Neuronal stem cell (in vitro differentiated cells): ENCODE measurements at regions not wholly inside any gene's neighbourhood (a gene's known extent, or its start where the extent isn't known, plus 50 kb on each side); places are given as distances from the start of the nearest gene placed in this dataset.
A peak's percentile ranks its signal among the peaks of the same experiment; 100 is the strongest.

Experiments used
- DNase-seq: peaks from one replicate; pipeline ENCODE4 v3.0.0-alpha.2; 2013; ENCODE audit warnings: low spot score
- H2AFZ ChIP-seq: one replicate; pipeline ENCODE4 v1.6.1; 2013; ENCODE audit warnings: mild to moderate bottlenecking, low read length, inconsistent platforms
- H2AK5ac ChIP-seq: 2 replicates; pipeline ENCODE4 v1.6.1; 2013; ENCODE audit warnings: low read depth, mild to moderate bottlenecking, inconsistent platforms, low read length, moderate library complexity, mixed read lengths
- H2BK120ac ChIP-seq: 2 replicates; pipeline ENCODE4 v1.6.1; 2013; ENCODE audit warnings: low read depth, mild to moderate bottlenecking, inconsistent platforms, low read length, moderate library complexity, mixed read lengths
- H2BK12ac ChIP-seq: one replicate; pipeline ENCODE4 v1.6.1; 2013; ENCODE audit warnings: low read length, inconsistent platforms
- H2BK15ac ChIP-seq: 2 replicates; pipeline ENCODE4 v1.6.1; 2013; ENCODE audit warnings: mild to moderate bottlenecking, low read length, inconsistent platforms, mixed read lengths
- H2BK5ac ChIP-seq: one replicate; pipeline ENCODE4 v1.6.1; 2013; ENCODE audit warnings: inconsistent platforms, mild to moderate bottlenecking, low read length, moderate library complexity
- H3K14ac ChIP-seq: one replicate; pipeline ENCODE4 v1.6.1; 2013; ENCODE audit warnings: low read length, inconsistent platforms
- H3K18ac ChIP-seq: 2 replicates; pipeline ENCODE4 v1.6.1; 2013; ENCODE audit warnings: low read length, inconsistent platforms
- H3K23ac ChIP-seq: 2 replicates; pipeline ENCODE4 v1.6.1; 2013; ENCODE audit warnings: low read depth, mild to moderate bottlenecking, mixed read lengths, low read length, inconsistent platforms; ENCODE audit not compliant: poor library complexity
- H3K27ac ChIP-seq: replicated peaks from 3 replicates; pipeline ENCODE4 v1.5.1; 2013; ENCODE audit warnings: low read length, inconsistent platforms
- H3K27me3 ChIP-seq, 3 experiments: 2 replicates each; pipeline ENCODE4 v1.6.1; 2013; ENCODE audit warnings: low read length in 3 of 3, mild to moderate bottlenecking in 2 of 3, inconsistent platforms in 1 of 3, low read depth in 1 of 3, mixed read lengths in 1 of 3, moderate library complexity in 1 of 3; ENCODE audit not compliant: control insufficient read depth in 3 of 3, insufficient read depth in 3 of 3
- H3K36me3 ChIP-seq, 2 donors: replicated peaks in 1 of 2; 2 replicates each; pipeline ENCODE4 v1.6.1; 2013; ENCODE audit warnings: low read length in 2 of 2; ENCODE audit not compliant: control insufficient read depth in 2 of 2, insufficient read depth in 2 of 2
- H3K4ac ChIP-seq: 2 replicates; pipeline ENCODE4 v1.6.1; 2013; ENCODE audit warnings: inconsistent platforms, mild to moderate bottlenecking, low read length, moderate library complexity
- H3K4me1 ChIP-seq, 2 donors: 1 replicate in 1 of 2; 2 replicates in 1 of 2; pipeline ENCODE4 v1.6.1; 2013; ENCODE audit warnings: low read length in 2 of 2, low read depth in 1 of 2; ENCODE audit not compliant: control insufficient read depth in 2 of 2, insufficient read depth in 1 of 2
- H3K4me2 ChIP-seq: one replicate; pipeline ENCODE4 v1.6.1; 2013; ENCODE audit warnings: mild to moderate bottlenecking, low read length, inconsistent platforms; ENCODE audit not compliant: insufficient read depth, poor library complexity, severe bottlenecking
- H3K4me3 ChIP-seq, 2 donors: 2 replicates each; pipeline ENCODE4 v1.5.1; 2013; ENCODE audit warnings: low read length in 2 of 2, mild to moderate bottlenecking in 2 of 2, inconsistent platforms in 1 of 2, moderate library complexity in 1 of 2
- H3K79me1 ChIP-seq: one replicate; pipeline ENCODE4 v1.6.1; 2013; ENCODE audit warnings: low read depth, mild to moderate bottlenecking, inconsistent platforms, low read length, moderate library complexity
- H3K9ac ChIP-seq: one replicate; pipeline ENCODE4 v1.6.1; 2013; ENCODE audit warnings: mild to moderate bottlenecking, low read depth, low read length, inconsistent platforms; ENCODE audit not compliant: poor library complexity
- H3K9me3 ChIP-seq, 2 donors: replicated peaks in 1 of 2; 2 replicates each; pipeline versions ENCODE3 to v1.6.1; 2013; ENCODE audit warnings: low read length in 2 of 2, mild to moderate bottlenecking in 2 of 2, inconsistent platforms in 1 of 2, low read depth in 1 of 2, mixed read lengths in 1 of 2, moderate library complexity in 1 of 2; ENCODE audit not compliant: control insufficient read depth in 2 of 2, insufficient read depth in 1 of 2
- H4K8ac ChIP-seq: one replicate; pipeline ENCODE4 v1.6.1; 2013; ENCODE audit warnings: low read depth, mild to moderate bottlenecking, inconsistent platforms, low read length, moderate library complexity
- H4K91ac ChIP-seq: one replicate; pipeline ENCODE4 v1.6.1; 2013; ENCODE audit warnings: low read length, low read depth, mild to moderate bottlenecking, inconsistent platforms; ENCODE audit not compliant: poor library complexity
- WGBS, 2 donors: extraction: QIAGEN DNeasy Blood & Tissue Kit; methylation state at CpG; one replicate each; pipeline ENCODE4 v1.1.7; 2013; ENCODE audit warnings: missing lambda C conversion rate in 2 of 2, mixed read lengths in 1 of 2; ENCODE audit not compliant: insufficient read length in 2 of 2, insufficient replicate concordance in 1 of 2; ENCODE audit errors: extremely low coverage in 2 of 2; 5-methylcytosine and 5-hydroxymethylcytosine counted together

- no peak overlapping the region for H3K9ac ChIP-seq
- no peak overlapping the region for H3K18ac ChIP-seq
- no peak overlapping the region for H3K4me3 ChIP-seq
- H3K4me1 ChIP-seq, result no peaks in the 10 kb centered on the region
- no peak overlapping the region for H3K4ac ChIP-seq
- no peak overlapping the region for H2BK120ac ChIP-seq
- no peak overlapping the region for H4K91ac ChIP-seq
- H2BK15ac ChIP-seq, result no peak overlapping the region
- H2BK12ac ChIP-seq, result no peak overlapping the region
- no peak for DNase-seq
- no peak overlapping the region for H3K27ac ChIP-seq
- H3K36me3 ChIP-seq, result no peaks in the 10 kb centered on the region
- peaks cover 0 to 5% of the 10 kb centered on the region in 2 donors for H3K9me3 ChIP-seq
- H4K8ac ChIP-seq, result no peak overlapping the region
- H3K79me1 ChIP-seq, result no peaks in the 10 kb centered on the region
- no peak overlapping the region for H3K23ac ChIP-seq
- no CpG with 5 or more reads among the region's 4 CpGs for WGBS, 2 donors
- no peak overlapping the region for H2BK5ac ChIP-seq
- H3K27me3 ChIP-seq, result no peaks in the 10 kb centered on the region
- H3K4me2 ChIP-seq, result no peak overlapping the region
- no peak overlapping the region for H2AK5ac ChIP-seq
- H3K14ac ChIP-seq, result no peak overlapping the region
- no peak overlapping the region for H2AFZ ChIP-seq
Measured at GRCh38 chr21:36640174-36640720, 58.7 kb upstream of the SIM2 start.

GRCh38 chr21:36640721-36641244 is 58.1 kb upstream of the SIM2 start:
- WGBS, 2 donors, result no CpG with 5 or more reads among the region's 15 CpGs
- Histone ChIP-seq H4K8ac (no peak overlapping the region), H3K18ac (no peak overlapping the region), H2AK5ac (no peak overlapping the region), H2BK120ac (no peak overlapping the region), H2BK12ac (no peak overlapping the region), H3K9me3 (peaks cover 0 to 4% of the 10 kb centered on the region in 2 donors), H3K27ac (no peak overlapping the region), H3K4me1 (no peaks in the 10 kb centered on the region), H3K36me3 (no peaks in the 10 kb centered on the region), H2BK15ac (no peak overlapping the region), H3K4me3 (no peak overlapping the region), H2AFZ (no peak overlapping the region), H3K23ac (no peak overlapping the region), H3K4ac (no peak overlapping the region), H3K14ac (no peak overlapping the region), H3K79me1 (no peaks in the 10 kb centered on the region), H4K91ac (no peak overlapping the region), H3K27me3 (no peaks in the 10 kb centered on the region), H2BK5ac (no peak overlapping the region), H3K9ac (no peak overlapping the region), H3K4me2 (no peak overlapping the region)
- DNase-seq, result no peak

- DNase-seq, result no peak
- H3K4me3 ChIP-seq, result no peak overlapping the region
- H3K9ac ChIP-seq, result no peak overlapping the region
- no peaks in the 10 kb centered on the region for H3K79me1 ChIP-seq
- H3K4ac ChIP-seq, result no peak overlapping the region
- H3K36me3 ChIP-seq, result no peaks in the 10 kb centered on the region
- no peaks in the 10 kb centered on the region for H3K27me3 ChIP-seq
- H2AFZ ChIP-seq, result no peak overlapping the region
- H3K4me2 ChIP-seq, result no peak overlapping the region
- no peak overlapping the region for H2BK120ac ChIP-seq
- no peak overlapping the region for H3K27ac ChIP-seq
- no peak overlapping the region for H4K91ac ChIP-seq
- no peak overlapping the region for H2BK15ac ChIP-seq
- H3K4me1 ChIP-seq, result no peaks in the 10 kb centered on the region
- H3K18ac ChIP-seq, result no peak overlapping the region
- WGBS, 2 donors, result no CpG with 5 or more reads among the region's 1 CpG
- no peaks in the 10 kb centered on the region for H3K9me3 ChIP-seq
- no peak overlapping the region for H3K23ac ChIP-seq
- H2AK5ac ChIP-seq, result no peak overlapping the region
- H2BK12ac ChIP-seq, result no peak overlapping the region
- H2BK5ac ChIP-seq, result no peak overlapping the region
- no peak overlapping the region for H3K14ac ChIP-seq
- no peak overlapping the region for H4K8ac ChIP-seq
Measured at GRCh38 chr21:36641346-36641745, 57.6 kb upstream of the SIM2 start.

GRCh38 chr21:36641886-36642285 is 57.0 kb upstream of the SIM2 start:
- Histone ChIP-seq H3K18ac (no peak overlapping the region), H3K36me3 (no peaks in the 10 kb centered on the region), H3K4me2 (no peak overlapping the region), H4K91ac (no peak overlapping the region), H3K27ac (no peak overlapping the region), H2BK5ac (no peak overlapping the region), H4K8ac (no peak overlapping the region), H3K9ac (no peak overlapping the region), H3K4ac (no peak overlapping the region), H3K4me1 (peaks cover 0 to 2% of the 10 kb centered on the region in 2 donors), H2BK120ac (no peak overlapping the region), H2BK12ac (no peak overlapping the region), H3K27me3 (no peaks in the 10 kb centered on the region), H2BK15ac (no peak overlapping the region), H3K14ac (no peak overlapping the region), H3K79me1 (no peaks in the 10 kb centered on the region), H3K4me3 (no peak overlapping the region), H3K9me3 (peaks cover 0 to 3% of the 10 kb centered on the region in 2 donors), H3K23ac (peak overlapping the region; percentile 6), H2AK5ac (peak overlapping the region; percentile 33), H2AFZ (no peak overlapping the region)
- DNase-seq, result no peak
- WGBS, 2 donors, result no CpG with 5 or more reads among the region's 9 CpGs
